ENCODE measurements at regions not wholly inside any gene's neighbourhood (a gene's known extent, or its start where the extent isn't known, plus 50 kb on each side); places are given as distances from the start of the nearest gene placed in this dataset.

GRCh38 chr5:33282157-33282556 is 158.6 kb upstream of the TARS1 start:
- TF ChIP-seq POLR2A (IDR thresholded peaks at IDR 0.05; ENCODE audit: low read depth, low read length) (no peak), CTCF (IDR thresholded peaks at IDR 0.05; ENCODE audit: extremely low read depth in 1 of 2, insufficient read depth in 1 of 2, low read depth in 1 of 2, low read length in 2 of 2) (no peak), MYC (IDR thresholded peaks at IDR 0.05; ENCODE audit: low read depth, low read length) (no peak), POLR2AphosphoS5 (IDR thresholded peaks at IDR 0.05; ENCODE audit: insufficient read depth, low read depth, low read length) (no peak), JUN (IDR thresholded peaks at IDR 0.05; ENCODE audit: borderline replicate concordance, insufficient read depth, insufficient read length, low read depth) (no peak), GATA2 (IDR thresholded peaks at IDR 0.05; ENCODE audit: insufficient read depth, insufficient read length, low read depth, low read length) (no peak), EZH2 (IDR thresholded peaks at IDR 0.05; ENCODE audit: borderline replicate concordance, low read depth, low read length, severe bottlenecking) (no peak)

Data from endothelial cell of umbilical vein (primary cell).